ENCODE measurements at regions not wholly inside any gene's neighbourhood (a gene's known extent, or its start where the extent isn't known, plus 50 kb on each side); places are given as distances from the start of the nearest gene placed in this dataset.
"Not testable (repeated sequence)": the region's sequence is repeated elsewhere in the genome, so short reads cannot be mapped to it uniquely, and the experiment has no call there.

DNA sequence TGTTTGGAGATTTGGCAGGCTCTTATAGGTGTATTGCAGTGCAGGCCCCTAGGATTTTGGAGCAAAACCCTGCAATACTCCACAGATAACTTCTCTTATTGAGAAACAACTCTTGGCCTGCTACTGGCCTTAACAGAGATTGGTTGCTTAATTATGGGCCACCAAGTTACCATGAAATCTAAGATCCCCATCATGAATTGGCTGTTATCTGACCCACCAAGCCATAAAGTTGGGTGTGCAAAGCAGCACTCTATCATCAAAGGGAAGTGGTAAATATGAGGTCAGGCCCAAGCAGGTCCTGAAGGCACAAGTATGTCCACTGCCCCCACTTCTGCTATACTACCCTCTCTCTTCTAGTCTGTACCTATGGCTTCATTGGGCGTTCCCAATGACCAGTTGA, 130.0 kb upstream of the TNFSF4 start:
- ChIA-PET POLR2A (no interaction called here), CTCF (interaction anchor here (0.5 kb wide), 1 partner anchor 85 kb away, joined by 3 read pairs; no protein-coding TSS in a partner anchor)
- no peaks in the 10 kb centered on the region for H3K27me3 Mint-ChIP-seq
- H3K4me3 Mint-ChIP-seq = no peak overlapping the region
- DNase-seq = no peak
- no peak overlapping the region for H3K27ac Mint-ChIP-seq
- no peaks in the 10 kb centered on the region for H3K36me3 Mint-ChIP-seq (ENCODE audit: low read depth)
- peaks cover 10% of the 10 kb centered on the region for H3K4me1 Mint-ChIP-seq
- no peaks in the 10 kb centered on the region for H3K9me3 Mint-ChIP-seq

DNA sequence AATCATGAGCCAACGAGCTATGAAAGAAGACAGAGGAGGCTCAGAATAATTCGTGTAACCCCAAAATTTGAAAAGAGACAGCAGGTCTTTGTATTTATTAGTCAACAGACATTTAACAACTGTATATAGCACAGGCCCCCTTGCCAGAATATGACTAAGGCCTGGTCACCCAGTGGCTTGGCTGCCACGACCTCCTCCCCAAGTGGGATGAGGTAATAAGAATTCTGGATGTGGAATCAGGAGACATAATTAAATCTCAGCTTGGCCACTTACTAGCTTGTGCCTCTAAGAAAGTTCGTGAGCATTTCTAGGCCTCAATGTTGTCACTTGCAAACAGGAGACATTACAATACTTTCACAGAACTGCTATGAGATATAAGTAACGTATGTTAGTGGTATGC, 134.2 kb upstream of the TNFSF4 start:
- no peaks in the 10 kb centered on the region for H3K9me3 Mint-ChIP-seq
- no peaks in the 10 kb centered on the region for H3K27me3 Mint-ChIP-seq
- no peak overlapping the region for H3K4me3 Mint-ChIP-seq
- H3K36me3 Mint-ChIP-seq (ENCODE audit: low read depth) = no peaks in the 10 kb centered on the region
- ChIA-PET CTCF (no interaction called here), POLR2A (no interaction called here)
- H3K27ac Mint-ChIP-seq = no peak overlapping the region
- DNase-seq = no peak
- no peaks in the 10 kb centered on the region for H3K4me1 Mint-ChIP-seq

DNA sequence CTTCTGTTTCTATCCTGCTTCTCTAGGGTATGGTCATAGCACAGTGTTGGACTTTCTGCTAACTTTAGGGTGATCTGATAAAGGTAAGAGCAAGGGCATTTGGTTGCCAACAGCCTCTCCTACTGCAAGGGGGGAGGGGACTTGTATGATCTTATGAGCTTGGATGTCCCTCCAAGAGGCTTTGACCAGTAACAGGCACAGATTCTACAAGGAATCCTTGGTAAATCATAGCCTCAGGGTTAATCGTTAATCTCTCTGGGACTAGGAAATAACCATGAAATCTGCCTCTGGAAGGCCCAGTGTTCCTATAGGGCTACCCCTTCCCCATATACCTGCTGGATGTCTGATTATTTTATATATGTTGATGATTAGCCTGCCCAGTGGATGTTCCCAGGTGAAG, 134.8 kb upstream of the TNFSF4 start:
- CTCF ChIA-PET = no interaction called here
- no peaks in the 10 kb centered on the region for H3K9me3 Mint-ChIP-seq
- POLR2A ChIA-PET = no interaction called here
- DNase-seq = no peak
- H3K4me1 Mint-ChIP-seq = no peaks in the 10 kb centered on the region
- no peaks in the 10 kb centered on the region for H3K27me3 Mint-ChIP-seq
- no peak overlapping the region for H3K4me3 Mint-ChIP-seq
- no peak overlapping the region for H3K27ac Mint-ChIP-seq
- no peaks in the 10 kb centered on the region for H3K36me3 Mint-ChIP-seq (ENCODE audit: low read depth)

DNA sequence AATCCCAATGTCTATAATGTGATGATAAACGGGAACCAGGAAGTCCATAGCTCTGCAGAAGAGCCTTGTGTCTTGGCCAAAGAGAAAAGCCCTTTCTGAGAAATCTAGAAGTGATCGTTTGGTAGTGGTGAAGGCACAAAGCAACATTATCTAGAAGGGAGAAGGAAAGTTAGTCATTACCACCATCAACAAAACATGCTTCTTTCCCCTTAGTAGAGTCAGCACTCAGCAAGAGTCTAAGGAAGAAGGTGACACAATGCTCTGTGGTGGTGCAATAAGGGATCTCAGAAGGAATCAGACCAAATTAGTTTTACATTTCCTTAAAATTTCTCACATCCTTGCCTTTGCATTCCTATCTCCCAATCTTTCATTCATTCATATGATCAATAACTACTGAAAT, 134.4 kb upstream of the PRDX6 start:
- DNase-seq = no peak
- Mint-ChIP-seq H3K27ac (no peak overlapping the region), H3K36me3 (ENCODE audit: low read depth) (no peaks in the 10 kb centered on the region), H3K27me3 (no peaks in the 10 kb centered on the region), H3K4me3 (no peak overlapping the region), H3K4me1 (no peaks in the 10 kb centered on the region), H3K9me3 (no peaks in the 10 kb centered on the region)
- ChIA-PET CTCF (no interaction called here), POLR2A (no interaction called here)

DNA sequence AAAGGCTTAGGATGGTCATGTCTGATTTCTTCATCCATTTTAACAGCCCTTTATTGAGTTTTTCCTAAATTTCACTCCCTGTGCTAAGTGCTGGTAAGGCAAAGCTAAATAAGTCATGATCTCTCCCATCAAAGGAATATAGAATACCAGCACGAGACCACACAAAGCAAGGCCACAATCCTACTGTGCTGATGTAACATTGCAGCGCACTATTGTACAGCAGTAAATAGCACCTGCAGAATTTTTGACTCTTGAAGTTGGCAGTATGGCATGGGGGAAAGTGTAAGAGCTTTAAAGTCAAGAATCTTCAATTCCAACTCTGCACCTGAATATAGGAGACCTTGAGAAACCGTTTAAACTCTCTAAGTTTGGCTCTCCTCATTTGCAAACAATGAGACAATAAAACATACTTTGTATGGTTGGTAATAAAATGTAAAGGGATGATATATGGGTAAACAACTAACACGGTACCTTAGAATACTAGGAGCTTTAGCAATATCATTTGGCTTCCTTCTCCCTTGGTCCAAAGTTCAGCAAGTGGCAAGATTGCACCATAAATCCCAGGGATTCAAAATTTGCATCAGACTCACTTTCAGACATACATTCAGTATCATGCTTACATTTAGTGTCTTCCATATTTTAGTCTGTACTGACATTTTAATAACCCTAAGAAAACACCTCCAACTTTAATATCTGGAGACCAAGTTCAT, 132.9 kb upstream of the PRDX6 start:
- Mint-ChIP-seq H3K4me3 (no peak overlapping the region), H3K27ac (no peak overlapping the region), H3K36me3 (ENCODE audit: low read depth) (no peaks in the 10 kb centered on the region), H3K27me3 (no peaks in the 10 kb centered on the region), H3K4me1 (no peaks in the 10 kb centered on the region), H3K9me3 (no peaks in the 10 kb centered on the region)
- CTCF ChIA-PET = no interaction called here
- DNase-seq = no peak
- POLR2A ChIA-PET = no interaction called here

DNA sequence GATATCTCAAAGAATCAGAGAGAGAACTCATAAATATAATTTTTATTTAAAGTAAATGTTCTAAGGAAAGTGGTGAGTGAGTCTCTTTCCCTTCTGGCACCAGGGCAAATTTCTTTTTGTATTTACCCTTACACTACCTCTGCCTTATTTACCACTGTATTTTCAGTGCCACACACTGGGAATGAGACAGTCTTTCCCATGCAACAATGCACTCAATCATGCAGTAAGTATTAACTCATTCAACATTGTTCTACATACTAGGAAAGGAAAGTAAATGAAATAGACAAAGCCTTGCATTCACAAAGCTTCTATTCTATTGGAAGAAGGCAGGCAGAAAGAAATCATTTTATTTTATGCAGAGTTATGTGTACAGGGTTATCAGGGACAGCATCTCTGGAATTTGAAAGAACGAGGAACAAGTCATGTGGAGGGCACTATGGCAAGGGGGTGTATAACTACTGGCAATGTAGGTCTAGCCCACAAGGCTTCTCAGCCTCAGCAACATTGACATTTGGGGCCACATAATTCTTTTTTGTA, 129.8 kb upstream of the PRDX6 start:
- H3K27me3 Mint-ChIP-seq = no peaks in the 10 kb centered on the region
- H3K4me3 Mint-ChIP-seq = no peak overlapping the region
- POLR2A ChIA-PET = no interaction called here
- H3K27ac Mint-ChIP-seq = no peak overlapping the region
- peaks cover 2% of the 10 kb centered on the region for H3K36me3 Mint-ChIP-seq (ENCODE audit: low read depth)
- no peak for DNase-seq
- H3K4me1 Mint-ChIP-seq = no peaks in the 10 kb centered on the region
- H3K9me3 Mint-ChIP-seq = peaks cover 13% of the 10 kb centered on the region
- CTCF ChIA-PET = no interaction called here

DNA sequence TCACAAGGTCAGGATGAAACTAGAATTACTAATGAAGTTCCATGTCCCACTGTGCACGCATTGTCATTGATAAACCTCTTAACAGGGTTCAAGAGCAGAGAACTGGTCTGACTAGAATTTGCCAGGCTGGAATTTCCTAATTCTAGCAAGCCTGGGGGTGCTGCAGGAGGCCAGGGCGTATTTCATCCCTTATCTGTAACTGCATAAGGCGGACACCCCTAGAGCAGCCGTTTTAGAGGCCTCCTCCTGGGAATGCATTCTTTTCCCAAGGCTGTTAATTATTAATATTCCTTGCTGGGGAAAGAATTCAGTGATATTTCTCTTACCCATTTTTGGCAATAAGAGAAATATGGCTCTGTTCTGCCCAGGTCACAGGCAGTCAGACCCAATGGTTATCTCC, 124.5 kb upstream of the PRDX6 start:
- H3K27me3 Mint-ChIP-seq; POLR2A ChIA-PET; H3K36me3 Mint-ChIP-seq (ENCODE audit: low read depth); H3K4me3 Mint-ChIP-seq; CTCF ChIA-PET; H3K27ac Mint-ChIP-seq; H3K4me1 Mint-ChIP-seq; DNase-seq: not testable (repeated sequence)
- H3K9me3 Mint-ChIP-seq = peaks cover 15% of the 10 kb centered on the region

DNA sequence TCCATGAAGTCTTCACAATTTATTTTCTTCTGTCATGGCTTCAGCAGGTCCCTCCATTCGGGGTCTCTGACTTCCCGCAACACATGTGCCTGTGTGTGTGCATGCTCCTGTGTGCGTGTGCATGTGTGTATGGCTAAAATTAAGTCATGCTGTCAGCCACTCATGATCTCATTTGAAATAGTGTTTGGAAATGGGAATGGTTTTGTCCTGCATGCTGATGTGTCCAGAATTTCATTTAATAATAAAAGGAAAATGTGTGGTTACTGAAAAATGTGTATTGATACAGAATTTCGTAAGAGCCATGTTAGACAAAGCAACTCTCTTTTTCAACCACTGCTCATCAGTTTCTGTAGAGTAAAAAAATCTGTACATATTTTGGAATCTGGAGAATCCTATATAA, 123.8 kb upstream of the PRDX6 start:
- H3K27ac Mint-ChIP-seq = no peak overlapping the region
- H3K36me3 Mint-ChIP-seq (ENCODE audit: low read depth) = peaks cover 2% of the 10 kb centered on the region
- POLR2A ChIA-PET = no interaction called here
- no peak for DNase-seq
- H3K4me3 Mint-ChIP-seq = no peak overlapping the region
- peaks cover 7% of the 10 kb centered on the region for H3K4me1 Mint-ChIP-seq
- peaks cover 15% of the 10 kb centered on the region for H3K9me3 Mint-ChIP-seq
- no peaks in the 10 kb centered on the region for H3K27me3 Mint-ChIP-seq
- CTCF ChIA-PET = no interaction called here

DNA sequence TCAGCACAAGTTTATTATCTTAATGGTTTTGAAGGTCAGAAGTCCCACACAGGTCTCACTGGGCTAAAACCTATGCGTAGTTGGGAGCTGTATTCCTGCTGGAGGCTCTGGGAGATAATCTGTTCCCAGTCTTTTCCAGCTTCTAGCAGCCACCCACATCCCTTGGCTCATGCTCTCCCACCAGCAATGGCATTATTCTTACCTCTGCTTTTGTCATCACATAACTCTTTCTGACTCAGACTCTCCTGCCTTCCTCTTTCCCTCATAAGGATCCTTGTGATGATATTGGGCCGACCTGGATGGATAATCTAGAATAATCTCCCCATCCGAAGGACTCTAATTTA, 122.2 kb upstream of the PRDX6 start:
- Mint-ChIP-seq H3K27ac (no peak overlapping the region), H3K36me3 (ENCODE audit: low read depth) (peaks cover 2% of the 10 kb centered on the region), H3K9me3 (peaks cover 15% of the 10 kb centered on the region), H3K4me1 (peaks cover 7% of the 10 kb centered on the region), H3K27me3 (no peaks in the 10 kb centered on the region), H3K4me3 (no peak overlapping the region)
- ChIA-PET POLR2A (no interaction called here), CTCF (no interaction called here)
- no peak for DNase-seq

DNA sequence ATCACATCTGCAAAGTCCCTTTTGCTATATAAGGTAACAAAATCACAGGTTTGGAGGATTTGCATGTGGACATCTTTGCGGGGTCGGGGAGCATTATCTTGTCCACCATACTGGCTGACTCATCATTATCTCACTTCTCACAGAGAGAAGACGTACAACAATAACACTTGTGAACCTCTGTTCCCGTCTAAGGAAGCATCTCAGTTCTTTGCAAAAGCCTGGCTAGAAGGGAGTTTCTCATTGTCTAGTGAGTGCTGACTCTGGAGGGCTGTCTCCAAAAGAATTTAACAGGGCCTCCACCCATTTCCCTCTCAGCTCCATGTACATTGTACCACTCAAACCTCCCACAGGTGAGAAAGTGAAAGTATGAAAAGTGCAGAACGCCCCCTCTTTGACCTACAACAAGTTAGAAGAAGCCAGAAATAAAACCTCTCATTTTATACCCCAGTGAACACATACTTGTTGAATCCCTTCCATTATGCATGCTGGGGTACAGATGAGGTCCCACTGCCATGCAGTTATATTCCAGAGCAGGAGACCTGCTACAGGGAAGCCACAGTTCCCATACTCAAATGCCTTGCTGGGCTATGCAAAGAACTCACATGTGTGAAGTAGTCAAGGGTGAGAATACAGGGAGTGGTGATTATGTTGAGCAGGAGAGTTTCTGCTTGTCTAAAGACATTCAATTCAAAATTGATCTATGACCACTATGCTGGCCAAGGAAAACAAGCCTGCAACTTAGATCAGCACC, 121.7 kb upstream of the PRDX6 start:
- H3K27ac Mint-ChIP-seq = no peak overlapping the region

DNA sequence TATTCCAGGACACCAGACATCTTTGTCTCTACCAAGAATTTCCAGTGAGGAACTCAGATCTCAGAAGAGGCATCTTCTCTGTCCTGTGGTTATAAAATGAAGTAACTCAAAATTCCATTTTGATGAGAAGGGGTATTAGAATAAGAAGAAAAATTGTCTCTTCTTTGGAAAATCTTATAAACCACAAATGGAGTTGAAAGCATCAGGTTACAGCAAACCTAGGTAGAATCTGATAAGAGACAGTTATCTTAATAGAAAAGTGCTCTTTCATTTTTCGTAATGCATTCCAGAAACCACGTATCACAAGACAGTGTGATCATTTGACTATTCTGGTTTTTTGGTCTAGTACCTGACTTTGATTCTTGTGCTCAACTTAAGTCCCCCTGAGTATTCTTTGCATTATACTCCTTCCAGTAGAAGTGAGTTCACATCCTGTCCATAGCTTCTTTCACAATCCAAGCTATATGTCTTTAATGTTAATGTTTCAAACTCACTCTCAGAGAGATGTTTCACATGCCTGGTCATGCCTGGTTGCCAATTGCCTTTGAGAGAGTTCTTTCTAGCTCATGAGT, 120.9 kb upstream of the PRDX6 start:
- ChIA-PET CTCF (interaction anchor here (0.7 kb wide), 1 partner anchor 75 kb away, joined by 3 read pairs; no protein-coding TSS in a partner anchor), POLR2A (no interaction called here)
- no peak overlapping the region for H3K4me3 Mint-ChIP-seq
- H3K27me3 Mint-ChIP-seq = no peaks in the 10 kb centered on the region
- H3K36me3 Mint-ChIP-seq (ENCODE audit: low read depth) = peaks cover 2% of the 10 kb centered on the region
- no peak overlapping the region for H3K27ac Mint-ChIP-seq
- H3K4me1 Mint-ChIP-seq = peaks cover 7% of the 10 kb centered on the region
- H3K9me3 Mint-ChIP-seq = peaks cover 12% of the 10 kb centered on the region
- DNase-seq = no peak

More for the DNA sequence above, 121.7 kb upstream of the PRDX6 start:
- no peak overlapping the region for H3K4me3 Mint-ChIP-seq
- peaks cover 2% of the 10 kb centered on the region for H3K36me3 Mint-ChIP-seq (ENCODE audit: low read depth)
- ChIA-PET CTCF (no interaction called here), POLR2A (no interaction called here)
- peaks cover 7% of the 10 kb centered on the region for H3K4me1 Mint-ChIP-seq
- peaks cover 15% of the 10 kb centered on the region for H3K9me3 Mint-ChIP-seq
- H3K27me3 Mint-ChIP-seq = no peaks in the 10 kb centered on the region
- no peak for DNase-seq

DNA sequence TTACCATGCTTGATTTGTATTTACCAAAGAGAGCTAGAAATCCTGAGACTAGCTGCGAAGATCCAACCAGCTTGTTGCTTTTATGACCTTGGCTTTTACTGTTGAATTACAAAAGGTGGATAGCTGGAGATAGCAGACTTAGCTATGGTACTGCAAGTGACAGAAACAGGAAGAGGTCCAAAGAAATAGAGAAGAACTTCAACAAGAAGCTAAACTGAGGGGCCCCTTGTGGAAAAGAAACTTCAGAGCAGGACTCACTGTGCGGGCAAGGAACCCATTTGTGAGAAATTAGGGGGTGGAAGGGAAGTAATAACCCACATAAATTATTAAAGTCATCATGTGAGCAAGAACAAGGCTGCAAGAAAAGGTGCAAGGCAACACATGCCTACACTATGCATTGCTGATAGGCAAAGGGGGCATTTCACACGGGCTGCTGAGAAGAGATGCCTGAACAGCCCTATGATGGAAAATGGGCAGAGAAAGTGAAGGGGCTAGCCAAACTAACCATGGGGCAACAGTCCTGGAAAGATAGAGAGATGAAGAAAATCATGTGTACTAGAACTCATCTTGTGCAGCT, 116.6 kb upstream of the PRDX6 start:
- no peak for DNase-seq
- Mint-ChIP-seq H3K27ac (no peak overlapping the region), H3K27me3 (no peaks in the 10 kb centered on the region), H3K9me3 (no peaks in the 10 kb centered on the region), H3K36me3 (ENCODE audit: low read depth) (no peaks in the 10 kb centered on the region), H3K4me1 (peaks cover 7% of the 10 kb centered on the region), H3K4me3 (no peak overlapping the region)
- POLR2A ChIA-PET = no interaction called here
- CTCF ChIA-PET = no interaction called here

DNA sequence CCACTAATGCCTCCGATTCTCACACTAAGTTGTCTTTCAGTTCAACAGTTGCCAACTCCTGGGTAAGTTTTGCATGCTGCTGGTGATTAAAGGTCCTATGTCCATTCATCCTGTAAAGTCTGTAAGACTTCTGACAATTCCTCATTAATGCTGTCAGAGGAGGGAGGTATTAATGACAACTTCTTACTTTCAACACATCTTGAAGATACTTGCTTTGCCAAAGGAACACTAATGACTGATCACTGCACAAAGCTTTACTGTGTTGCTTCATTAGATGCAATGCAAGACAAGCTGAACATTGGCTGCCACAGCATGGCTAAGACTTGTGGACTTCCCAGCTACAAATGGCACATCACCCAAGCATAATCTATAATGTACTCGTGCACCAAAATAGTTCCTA, 114.6 kb upstream of the PRDX6 start:
- Mint-ChIP-seq H3K4me1 (no peaks in the 10 kb centered on the region), H3K27me3 (no peaks in the 10 kb centered on the region), H3K9me3 (no peaks in the 10 kb centered on the region), H3K27ac (no peak overlapping the region), H3K36me3 (ENCODE audit: low read depth) (no peaks in the 10 kb centered on the region), H3K4me3 (no peak overlapping the region)
- ChIA-PET CTCF (no interaction called here), POLR2A (no interaction called here)
- no peak for DNase-seq
